ENCODE measurements at regions not wholly inside any gene's neighbourhood (a gene's known extent, or its start where the extent isn't known, plus 50 kb on each side); places are given as distances from the start of the nearest gene placed in this dataset.

DNA sequence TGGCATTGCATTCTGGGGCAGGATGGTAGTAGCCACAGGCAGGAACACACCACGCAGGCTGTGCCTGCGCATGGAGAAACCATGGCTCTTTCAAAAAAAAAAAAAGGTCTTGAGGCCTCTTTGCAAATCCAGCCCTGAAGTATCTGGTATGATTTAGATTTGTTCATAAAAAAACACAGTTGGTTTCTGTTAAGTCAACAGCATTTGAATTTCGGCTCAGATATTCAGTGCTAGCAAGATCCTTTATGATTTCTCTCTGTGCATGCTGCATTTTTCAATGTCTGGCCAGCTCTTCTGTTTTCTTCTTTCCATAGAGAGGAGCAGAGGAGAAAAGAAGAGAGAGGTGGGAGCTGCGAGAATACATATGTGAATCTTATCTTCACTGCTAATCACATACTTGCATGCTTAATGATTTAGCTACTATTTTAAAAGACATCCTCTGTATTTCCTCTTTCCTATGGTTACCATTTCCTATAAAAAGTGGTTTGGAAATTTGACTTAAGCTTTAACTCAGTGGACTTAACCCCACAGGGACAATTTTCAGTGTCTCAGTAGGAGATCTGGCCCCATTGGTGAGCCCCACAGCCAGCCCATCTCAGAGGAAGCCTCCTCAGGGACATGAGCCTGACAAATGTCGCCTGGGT is 214.3 kb upstream of the APCDD1 start:
- H3K9me2 ChIP-seq (replicated peaks; ENCODE audit: low read depth, low read length): no peaks in the 10 kb centered on the region
- peaks cover 8% of the 10 kb centered on the region for H3K4me1 ChIP-seq (ENCODE audit: insufficient read depth, low read length, poor library complexity, severe bottlenecking)
- H3K4me3 ChIP-seq (ENCODE audit: low read length, poor library complexity, severe bottlenecking): no peak overlapping the region
- peak overlapping the region; percentile 5 for H3K4me2 ChIP-seq (ENCODE audit: low read depth, low read length, poor library complexity, severe bottlenecking)
- no peaks in the 10 kb centered on the region for H3K79me2 ChIP-seq (ENCODE audit: insufficient read depth, low read length)
- no peaks in the 10 kb centered on the region for H3K36me3 ChIP-seq (ENCODE audit: insufficient read depth, low read length)
- no peaks in the 10 kb centered on the region for H3F3A ChIP-seq (ENCODE audit: low read depth)
- no peaks in the 10 kb centered on the region for H3K9me3 ChIP-seq (ENCODE audit: insufficient read depth, low read depth, low read length)
- TF ChIP-seq, protein P1, sequence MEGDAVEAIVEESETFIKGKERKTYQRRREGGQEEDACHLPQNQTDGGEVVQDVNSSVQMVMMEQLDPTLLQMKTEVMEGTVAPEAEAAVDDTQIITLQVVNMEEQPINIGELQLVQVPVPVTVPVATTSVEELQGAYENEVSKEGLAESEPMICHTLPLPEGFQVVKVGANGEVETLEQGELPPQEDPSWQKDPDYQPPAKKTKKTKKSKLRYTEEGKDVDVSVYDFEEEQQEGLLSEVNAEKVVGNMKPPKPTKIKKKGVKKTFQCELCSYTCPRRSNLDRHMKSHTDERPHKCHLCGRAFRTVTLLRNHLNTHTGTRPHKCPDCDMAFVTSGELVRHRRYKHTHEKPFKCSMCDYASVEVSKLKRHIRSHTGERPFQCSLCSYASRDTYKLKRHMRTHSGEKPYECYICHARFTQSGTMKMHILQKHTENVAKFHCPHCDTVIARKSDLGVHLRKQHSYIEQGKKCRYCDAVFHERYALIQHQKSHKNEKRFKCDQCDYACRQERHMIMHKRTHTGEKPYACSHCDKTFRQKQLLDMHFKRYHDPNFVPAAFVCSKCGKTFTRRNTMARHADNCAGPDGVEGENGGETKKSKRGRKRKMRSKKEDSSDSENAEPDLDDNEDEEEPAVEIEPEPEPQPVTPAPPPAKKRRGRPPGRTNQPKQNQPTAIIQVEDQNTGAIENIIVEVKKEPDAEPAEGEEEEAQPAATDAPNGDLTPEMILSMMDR (conservative IDR thresholded peaks at IDR 0.05; ENCODE audit: low read length): no peak
- TF ChIP-seq EZH2phosphoT487 (IDR thresholded peaks at IDR 0.05; ENCODE audit: borderline replicate concordance): no peak
- H3K27me3 ChIP-seq (ENCODE audit: insufficient read depth, low read length, poor library complexity, severe bottlenecking): no peaks in the 10 kb centered on the region
- H4K20me1 ChIP-seq (ENCODE audit: insufficient read depth, low read length, poor library complexity, severe bottlenecking): no peaks in the 10 kb centered on the region
- no peak overlapping the region for H2AFZ ChIP-seq (ENCODE audit: low read length)
- H3K9ac ChIP-seq (ENCODE audit: low read depth, low read length, poor library complexity, severe bottlenecking): no peak overlapping the region

DNA sequence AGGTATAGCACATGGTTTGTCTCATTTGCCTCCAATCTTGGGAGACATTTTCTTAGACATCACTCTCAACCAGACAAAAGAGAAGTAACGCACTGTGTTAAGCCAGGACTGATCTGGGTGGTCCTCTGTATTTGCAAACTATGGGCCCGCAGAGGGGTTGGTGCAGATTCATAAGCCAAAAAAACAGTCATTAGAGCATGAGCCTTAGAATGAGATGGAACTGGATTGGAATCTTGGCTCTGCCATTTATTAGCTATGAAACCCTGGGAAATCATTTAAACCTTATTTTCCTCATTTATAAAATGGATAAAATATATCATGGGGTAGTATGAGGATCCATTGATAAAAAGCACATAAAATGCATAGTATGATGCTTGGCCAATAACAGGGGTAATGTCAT is 213.5 kb upstream of the APCDD1 start:
- no peaks in the 10 kb centered on the region for H3K36me3 ChIP-seq (ENCODE audit: insufficient read depth, low read length)
- H3K4me2 ChIP-seq (ENCODE audit: low read depth, low read length, poor library complexity, severe bottlenecking): no peak overlapping the region
- no peak overlapping the region for H3K4me3 ChIP-seq (ENCODE audit: low read length, poor library complexity, severe bottlenecking)
- H3K27me3 ChIP-seq (ENCODE audit: insufficient read depth, low read length, poor library complexity, severe bottlenecking): no peaks in the 10 kb centered on the region
- H3K9me3 ChIP-seq (ENCODE audit: insufficient read depth, low read depth, low read length): no peaks in the 10 kb centered on the region
- H3K9me2 ChIP-seq (replicated peaks; ENCODE audit: low read depth, low read length): no peaks in the 10 kb centered on the region
- no peaks in the 10 kb centered on the region for H3K79me2 ChIP-seq (ENCODE audit: insufficient read depth, low read length)
- H4K20me1 ChIP-seq (ENCODE audit: insufficient read depth, low read length, poor library complexity, severe bottlenecking): no peaks in the 10 kb centered on the region
- no peak for TF ChIP-seq EZH2phosphoT487 (IDR thresholded peaks at IDR 0.05; ENCODE audit: borderline replicate concordance)
- TF ChIP-seq, protein P1 (conservative IDR thresholded peaks at IDR 0.05; ENCODE audit: low read length): no peak
- H2AFZ ChIP-seq (ENCODE audit: low read length): no peak overlapping the region
- no peaks in the 10 kb centered on the region for H3F3A ChIP-seq (ENCODE audit: low read depth)
- no peak overlapping the region for H3K9ac ChIP-seq (ENCODE audit: low read depth, low read length, poor library complexity, severe bottlenecking)
- H3K4me1 ChIP-seq (ENCODE audit: insufficient read depth, low read length, poor library complexity, severe bottlenecking): peaks cover 8% of the 10 kb centered on the region

DNA sequence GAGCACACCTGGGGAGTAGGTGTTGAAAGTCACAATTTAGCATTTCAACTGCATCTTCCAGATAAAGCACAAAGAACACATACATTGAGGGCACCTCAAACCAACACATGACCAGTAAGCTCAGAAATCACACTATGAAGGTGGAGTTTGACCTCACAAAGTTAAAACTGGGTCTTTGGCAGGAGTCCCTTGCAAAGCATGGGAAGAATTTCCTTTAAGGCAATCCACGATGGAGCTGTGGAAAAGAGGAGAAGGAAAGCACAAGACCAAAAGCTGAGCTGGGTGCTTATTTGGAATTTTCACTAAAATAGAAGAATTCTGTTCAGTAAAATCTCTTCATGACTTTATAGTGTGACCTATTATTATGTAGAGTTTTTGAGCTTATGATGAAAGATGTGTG is 212.9 kb upstream of the APCDD1 start:
- Histone ChIP-seq H3K9me2 (replicated peaks; ENCODE audit: low read depth, low read length) (no peaks in the 10 kb centered on the region), H3K4me2 (ENCODE audit: low read depth, low read length, poor library complexity, severe bottlenecking) (no peak overlapping the region), H3K36me3 (ENCODE audit: insufficient read depth, low read length) (no peaks in the 10 kb centered on the region), H4K20me1 (ENCODE audit: insufficient read depth, low read length, poor library complexity, severe bottlenecking) (no peaks in the 10 kb centered on the region), H3K9ac (ENCODE audit: low read depth, low read length, poor library complexity, severe bottlenecking) (no peak overlapping the region), H2AFZ (ENCODE audit: low read length) (no peak overlapping the region), H3K4me3 (ENCODE audit: low read length, poor library complexity, severe bottlenecking) (no peak overlapping the region), H3K79me2 (ENCODE audit: insufficient read depth, low read length) (no peaks in the 10 kb centered on the region), H3F3A (ENCODE audit: low read depth) (no peaks in the 10 kb centered on the region), H3K9me3 (ENCODE audit: insufficient read depth, low read depth, low read length) (no peaks in the 10 kb centered on the region), H3K27me3 (ENCODE audit: insufficient read depth, low read length, poor library complexity, severe bottlenecking) (no peaks in the 10 kb centered on the region), H3K4me1 (ENCODE audit: insufficient read depth, low read length, poor library complexity, severe bottlenecking) (peaks cover 8% of the 10 kb centered on the region)
- no peak for TF ChIP-seq EZH2phosphoT487 (IDR thresholded peaks at IDR 0.05; ENCODE audit: borderline replicate concordance)
- TF ChIP-seq, protein P1 (conservative IDR thresholded peaks at IDR 0.05; ENCODE audit: low read length): no peak
